Adrenal gland (tissue), 9 donors: ENCODE measurements at regions not wholly inside any gene's neighbourhood (a gene's known extent, or its start where the extent isn't known, plus 50 kb on each side); places are given as distances from the start of the nearest gene placed in this dataset.

Source experiments
- DNase-seq, 7 donors: peaks; one replicate each; pipeline ENCODE4 v3.0.0-alpha.2; 2019 to 2020
- H3K27ac ChIP-seq, 5 donors: fragments of 200-600 bp; sonication (generic) in 4 of 5; 1 replicate in 3 of 5; 2 replicates in 2 of 5; pipeline versions ENCODE4 v1.5.1 to v1.8.0; 2016 to 2020; ENCODE audit warnings: mild to moderate bottlenecking in 1 of 5
- H3K27me3 ChIP-seq: fragments of 200-600 bp; 2 replicates; pipeline ENCODE4 v1.8.0; 2021
- H3K36me3 ChIP-seq, 2 donors: fragments of 200-600 bp; replicated peaks in 1 of 2; 1 replicate in 1 of 2; 2 replicates in 1 of 2; pipeline versions ENCODE4 v1.5.1 to v1.8.0; 2018 to 2022
- H3K4me1 ChIP-seq, 2 donors: fragments of 200-600 bp; replicated peaks in 1 of 2; 1 replicate in 1 of 2; 2 replicates in 1 of 2; pipeline versions ENCODE4 v1.5.1 to v1.8.0; 2018 to 2021
- H3K4me3 ChIP-seq, 4 donors: fragments of 200-600 bp; sonication (generic) in 3 of 4; one replicate each; pipeline ENCODE4 v1.5.1; 2016 to 2018
- H3K9me3 ChIP-seq, 3 donors: fragments of 200-600 bp; sonication (generic) in 1 of 3; replicated peaks in 1 of 3; 1 replicate in 2 of 3; 2 replicates in 1 of 3; pipeline versions ENCODE4 v1.5.1 to v1.8.0; 2016 to 2021
- CTCF ChIP-seq, 6 experiments: fragments of 450-650 bp in 4 of 6; fragments of 200-600 bp in 2 of 6; sonication (generic) in 1 of 6; IDR thresholded peaks; 1 replicate in 5 of 6; 2 replicates in 1 of 6; pipeline versions ENCODE4 v1.5.1 to v1.8.0; 2016 to 2021; ENCODE audit warnings: antibody characterized with exemption in 6 of 6, mild to moderate bottlenecking in 2 of 6, moderate library complexity in 1 of 6
- POLR2A ChIP-seq, 2 donors: fragments of 450-650 bp; IDR thresholded peaks; one replicate each; pipeline ENCODE4 v1.6.1; 2017; ENCODE audit warnings: antibody characterized with exemption in 2 of 2, mild to moderate bottlenecking in 2 of 2, moderate library complexity in 1 of 2
- WGBS, 4 donors: extraction: QIAGEN DNeasy Blood & Tissue Kit in 2 of 4; methylation state at CpG; one replicate each; pipeline versions ENCODE4 v1.1.5 to v1.1.7; 2013 to 2017; 5-methylcytosine and 5-hydroxymethylcytosine counted together
- intact Hi-C, 2 donors: fragments of 100-400 bp; cut with DNase I; formaldehyde crosslinking; loops; one replicate each; pipeline versions ENCODE4 v1.14.1 to v1.15.0; 2022 to 2023
- donor health status: healthy with polysubstance abuse.
- donor health status: Bipolar disorder and iron deficiency.
- donor health status: DM: yes; HTN: yes; CAD: no.
- donor health status: DM: no; HTN: no; CAD: no.
- donor health status: DM: no; HTN: no; CAD: no.

GRCh38 chr6:120576061-120576460 is 758.2 kb downstream of the TBC1D32 start:
- no peaks in the 10 kb centered on the region for H3K9me3 ChIP-seq
- no peaks in the 10 kb centered on the region for H3K27me3 ChIP-seq
- no peaks in the 10 kb centered on the region for H3K36me3 ChIP-seq
- intact Hi-C loops = no loop called here
- WGBS, 4 donors = 82 to 89% (median 85%) methylated on average over 4 of the region's 4 CpGs
- H3K4me3 ChIP-seq = no peak overlapping the region
- H3K27ac ChIP-seq = no peak overlapping the region
- DNase-seq = no peak
- no peaks in the 10 kb centered on the region for H3K4me1 ChIP-seq
- TF ChIP-seq CTCF (IDR thresholded peaks at IDR 0.05) = no peak
- TF ChIP-seq POLR2A (IDR thresholded peaks at IDR 0.05) = no peak

- TF ChIP-seq POLR2A (IDR thresholded peaks at IDR 0.05) (no peak), CTCF (IDR thresholded peaks at IDR 0.05) (no peak)
- H3K9me3 ChIP-seq = no peaks in the 10 kb centered on the region
- 68 to 86% (median 78%) methylated on average over 1 of the region's 1 CpG for WGBS, 4 donors
- intact Hi-C loops = no loop called here
- no peaks in the 10 kb centered on the region for H3K4me1 ChIP-seq
- no peaks in the 10 kb centered on the region for H3K27me3 ChIP-seq
- no peak overlapping the region for H3K27ac ChIP-seq
- no peak for DNase-seq
- no peaks in the 10 kb centered on the region for H3K36me3 ChIP-seq
- H3K4me3 ChIP-seq = no peak overlapping the region
These were observed 764.6 kb downstream of the TBC1D32 start for GRCh38 chr6:120569714-120570113.

- WGBS, 4 donors = 86 to 91% (median 87%) methylated on average over 3 of the region's 3 CpGs
- TF ChIP-seq POLR2A (IDR thresholded peaks at IDR 0.05) = no peak
- TF ChIP-seq CTCF (IDR thresholded peaks at IDR 0.05) = no peak
- Histone ChIP-seq H3K9me3 (no peaks in the 10 kb centered on the region), H3K27ac (no peak overlapping the region), H3K4me3 (no peak overlapping the region), H3K36me3 (no peaks in the 10 kb centered on the region), H3K4me1 (no peaks in the 10 kb centered on the region), H3K27me3 (no peaks in the 10 kb centered on the region)
- DNase-seq = no peak
- intact Hi-C loops = no loop called here
These were observed 769.5 kb downstream of the TBC1D32 start for GRCh38 chr6:120564779-120565178.

- Histone ChIP-seq H3K4me3 (no peak overlapping the region), H3K9me3 (no peaks in the 10 kb centered on the region), H3K27ac (no peak overlapping the region), H3K27me3 (no peaks in the 10 kb centered on the region), H3K4me1 (no peaks in the 10 kb centered on the region), H3K36me3 (no peaks in the 10 kb centered on the region)
- TF ChIP-seq CTCF (IDR thresholded peaks at IDR 0.05) = no peak
- no peak for TF ChIP-seq POLR2A (IDR thresholded peaks at IDR 0.05)
- no peak for DNase-seq
- 76 to 89% (median 83%) methylated on average over 2 of the region's 2 CpGs for WGBS, 4 donors
- intact Hi-C loops = no loop called here
These were observed 776.0 kb downstream of the TBC1D32 start for GRCh38 chr6:120558294-120558693.
